ENCODE measurements at regions not wholly inside any gene's neighbourhood (a gene's known extent, or its start where the extent isn't known, plus 50 kb on each side); places are given as distances from the start of the nearest gene placed in this dataset.

GRCh38 chr20:48159145-48160008, 374.1 kb upstream of the SULF2 start:
- no peaks in the 10 kb centered on the region for H3K36me3 ChIP-seq (ENCODE audit: insufficient read depth, insufficient read length, low read length)
- TF ChIP-seq ZNF274 (IDR thresholded peaks at IDR 0.05; ENCODE audit: low read depth, low read length) (no peak), SUZ12 (IDR thresholded peaks at IDR 0.05; ENCODE audit: extremely low read depth, insufficient read depth, insufficient read length) (no peak), YY1 (IDR thresholded peaks at IDR 0.05; ENCODE audit: insufficient read depth, insufficient read length) (no peak)
- H3K9me3 ChIP-seq (ENCODE audit: insufficient read depth, low read length): peaks cover 15% of the 10 kb centered on the region; the same call in 1 of the 2 replicates
- H3K9ac ChIP-seq (ENCODE audit: insufficient read length, low read depth): no peak overlapping the region
- H3K27me3 ChIP-seq (ENCODE audit: insufficient read depth, insufficient read length): no peaks in the 10 kb centered on the region
- no peak overlapping the region for H3K4me3 ChIP-seq (ENCODE audit: insufficient read length, low read depth)
- DNase-seq (ENCODE audit: low read depth, low spot score): no peak
- peaks cover 6% of the 10 kb centered on the region for H3K4me1 ChIP-seq (ENCODE audit: insufficient read depth, insufficient read length)

GRCh38 chr20:48158014-48158413, 372.7 kb upstream of the SULF2 start:
- H3K9ac ChIP-seq (ENCODE audit: insufficient read length, low read depth): no peak overlapping the region
- H3K9me3 ChIP-seq (ENCODE audit: insufficient read depth, low read length): peaks cover 15% of the 10 kb centered on the region; the same call in 1 of the 2 replicates
- peaks cover 3% of the 10 kb centered on the region for H3K4me1 ChIP-seq (ENCODE audit: insufficient read depth, insufficient read length)
- H3K36me3 ChIP-seq (ENCODE audit: insufficient read depth, insufficient read length, low read length): no peaks in the 10 kb centered on the region
- no peak for TF ChIP-seq YY1 (IDR thresholded peaks at IDR 0.05; ENCODE audit: insufficient read depth, insufficient read length)
- no peak for TF ChIP-seq SUZ12 (IDR thresholded peaks at IDR 0.05; ENCODE audit: extremely low read depth, insufficient read depth, insufficient read length)
- TF ChIP-seq ZNF274 (IDR thresholded peaks at IDR 0.05; ENCODE audit: low read depth, low read length): no peak
- H3K4me3 ChIP-seq (ENCODE audit: insufficient read length, low read depth): no peak overlapping the region
- no peaks in the 10 kb centered on the region for H3K27me3 ChIP-seq (ENCODE audit: insufficient read depth, insufficient read length)
- no peak for DNase-seq (ENCODE audit: low read depth, low spot score)

GRCh38 chr20:48156951-48157700, 371.8 kb upstream of the SULF2 start:
- Histone ChIP-seq H3K9ac (ENCODE audit: insufficient read length, low read depth) (no peak overlapping the region), H3K4me3 (ENCODE audit: insufficient read length, low read depth) (no peak overlapping the region), H3K4me1 (ENCODE audit: insufficient read depth, insufficient read length) (peaks cover 3% of the 10 kb centered on the region), H3K9me3 (ENCODE audit: insufficient read depth, low read length) (peaks cover 15% of the 10 kb centered on the region; the same call in 1 of the 2 replicates), H3K27me3 (ENCODE audit: insufficient read depth, insufficient read length) (no peaks in the 10 kb centered on the region), H3K36me3 (ENCODE audit: insufficient read depth, insufficient read length, low read length) (no peaks in the 10 kb centered on the region)
- TF ChIP-seq ZNF274 (IDR thresholded peaks at IDR 0.05; ENCODE audit: low read depth, low read length) (no peak), YY1 (IDR thresholded peaks at IDR 0.05; ENCODE audit: insufficient read depth, insufficient read length) (no peak), SUZ12 (IDR thresholded peaks at IDR 0.05; ENCODE audit: extremely low read depth, insufficient read depth, insufficient read length) (no peak)
- DNase-seq (ENCODE audit: low read depth, low spot score): no peak

- no peak for DNase-seq (ENCODE audit: low read depth, low spot score)
- H3K36me3 ChIP-seq (ENCODE audit: insufficient read depth, insufficient read length, low read length): no peaks in the 10 kb centered on the region
- H3K4me1 ChIP-seq (ENCODE audit: insufficient read depth, insufficient read length): peaks cover 3% of the 10 kb centered on the region
Measured at GRCh38 chr20:48156521-48156920, 371.2 kb upstream of the SULF2 start.

GRCh38 chr20:48155268-48155667, 370.0 kb upstream of the SULF2 start:
- TF ChIP-seq ZNF274 (IDR thresholded peaks at IDR 0.05; ENCODE audit: low read depth, low read length): no peak
- TF ChIP-seq YY1 (IDR thresholded peaks at IDR 0.05; ENCODE audit: insufficient read depth, insufficient read length): no peak
- TF ChIP-seq SUZ12 (IDR thresholded peaks at IDR 0.05; ENCODE audit: extremely low read depth, insufficient read depth, insufficient read length): no peak
- no peak for DNase-seq (ENCODE audit: low read depth, low spot score)
- Histone ChIP-seq H3K4me1 (ENCODE audit: insufficient read depth, insufficient read length) (peaks cover 3% of the 10 kb centered on the region), H3K9me3 (ENCODE audit: insufficient read depth, low read length) (peaks cover 15% of the 10 kb centered on the region; the same call in 1 of the 2 replicates), H3K36me3 (ENCODE audit: insufficient read depth, insufficient read length, low read length) (no peaks in the 10 kb centered on the region), H3K27me3 (ENCODE audit: insufficient read depth, insufficient read length) (no peaks in the 10 kb centered on the region), H3K9ac (ENCODE audit: insufficient read length, low read depth) (no peak overlapping the region), H3K4me3 (ENCODE audit: insufficient read length, low read depth) (no peak overlapping the region)

More at GRCh38 chr20:48156521-48156920, 371.2 kb upstream of the SULF2 start:
- Histone ChIP-seq H3K27me3 (ENCODE audit: insufficient read depth, insufficient read length) (no peaks in the 10 kb centered on the region), H3K4me3 (ENCODE audit: insufficient read length, low read depth) (no peak overlapping the region), H3K9me3 (ENCODE audit: insufficient read depth, low read length) (peaks cover 15% of the 10 kb centered on the region; the same call in 1 of the 2 replicates), H3K9ac (ENCODE audit: insufficient read length, low read depth) (no peak overlapping the region)
- TF ChIP-seq ZNF274 (IDR thresholded peaks at IDR 0.05; ENCODE audit: low read depth, low read length): no peak
- TF ChIP-seq SUZ12 (IDR thresholded peaks at IDR 0.05; ENCODE audit: extremely low read depth, insufficient read depth, insufficient read length): no peak
- TF ChIP-seq YY1 (IDR thresholded peaks at IDR 0.05; ENCODE audit: insufficient read depth, insufficient read length): no peak

- Histone ChIP-seq H3K4me1 (ENCODE audit: insufficient read depth, insufficient read length) (peaks cover 3% of the 10 kb centered on the region), H3K4me3 (ENCODE audit: insufficient read length, low read depth) (no peak overlapping the region), H3K9ac (ENCODE audit: insufficient read length, low read depth) (no peak overlapping the region), H3K27me3 (ENCODE audit: insufficient read depth, insufficient read length) (no peaks in the 10 kb centered on the region), H3K36me3 (ENCODE audit: insufficient read depth, insufficient read length, low read length) (no peaks in the 10 kb centered on the region), H3K9me3 (ENCODE audit: insufficient read depth, low read length) (peaks cover 15% of the 10 kb centered on the region; the same call in 1 of the 2 replicates)
- DNase-seq (ENCODE audit: low read depth, low spot score): no peak
- TF ChIP-seq YY1 (IDR thresholded peaks at IDR 0.05; ENCODE audit: insufficient read depth, insufficient read length): no peak
- no peak for TF ChIP-seq SUZ12 (IDR thresholded peaks at IDR 0.05; ENCODE audit: extremely low read depth, insufficient read depth, insufficient read length)
- no peak for TF ChIP-seq ZNF274 (IDR thresholded peaks at IDR 0.05; ENCODE audit: low read depth, low read length)
Measured at GRCh38 chr20:48154040-48154765, 368.9 kb upstream of the SULF2 start.
